Omental fat pad (tissue), 3 donors: ENCODE measurements at regions not wholly inside any gene's neighbourhood (a gene's known extent, or its start where the extent isn't known, plus 50 kb on each side); places are given as distances from the start of the nearest gene placed in this dataset.

Source experiments
- ATAC-seq: fragments of 150-250 bp; one replicate; pipeline ENCODE4 v1.9.1; 2016; ENCODE audit warnings: mild to moderate bottlenecking, moderate library complexity; ENCODE audit not compliant: low FRiP score
- DNase-seq: peaks from one replicate; pipeline ENCODE4 v3.0.0-alpha.2; 2019; ENCODE audit warnings: low spot score
- TF ChIP-seq, protein P1 (sequence below), 3 donors: fragments of 450-650 bp; IDR thresholded peaks; one replicate each; pipeline ENCODE4 v1.5.1; 2016 to 2017; ENCODE audit warnings: antibody characterized with exemption in 3 of 3, mild to moderate bottlenecking in 3 of 3, moderate library complexity in 2 of 3

DNA sequence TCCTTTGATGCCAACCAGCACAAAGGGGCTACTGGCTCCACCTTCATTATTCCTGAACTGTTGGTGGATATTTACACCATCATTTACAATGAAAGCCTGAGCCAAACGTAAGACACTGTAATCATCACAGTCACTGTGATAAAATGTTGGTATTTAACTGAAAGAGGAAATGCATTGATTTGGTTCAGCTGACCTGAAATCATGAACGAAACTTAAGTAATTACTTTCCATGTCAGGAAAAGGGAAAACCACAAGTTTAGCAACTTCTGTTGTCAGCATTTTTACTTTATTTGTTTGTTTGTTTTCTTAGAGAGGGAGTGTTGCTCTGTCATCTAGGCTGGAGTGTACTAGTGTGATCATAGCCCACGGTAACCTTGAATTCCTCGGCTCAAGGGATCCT lies 247.8 kb upstream of the FAM47A start:
- DNase-seq = no peak
- ATAC-seq = no peak
- TF ChIP-seq, protein P1, sequence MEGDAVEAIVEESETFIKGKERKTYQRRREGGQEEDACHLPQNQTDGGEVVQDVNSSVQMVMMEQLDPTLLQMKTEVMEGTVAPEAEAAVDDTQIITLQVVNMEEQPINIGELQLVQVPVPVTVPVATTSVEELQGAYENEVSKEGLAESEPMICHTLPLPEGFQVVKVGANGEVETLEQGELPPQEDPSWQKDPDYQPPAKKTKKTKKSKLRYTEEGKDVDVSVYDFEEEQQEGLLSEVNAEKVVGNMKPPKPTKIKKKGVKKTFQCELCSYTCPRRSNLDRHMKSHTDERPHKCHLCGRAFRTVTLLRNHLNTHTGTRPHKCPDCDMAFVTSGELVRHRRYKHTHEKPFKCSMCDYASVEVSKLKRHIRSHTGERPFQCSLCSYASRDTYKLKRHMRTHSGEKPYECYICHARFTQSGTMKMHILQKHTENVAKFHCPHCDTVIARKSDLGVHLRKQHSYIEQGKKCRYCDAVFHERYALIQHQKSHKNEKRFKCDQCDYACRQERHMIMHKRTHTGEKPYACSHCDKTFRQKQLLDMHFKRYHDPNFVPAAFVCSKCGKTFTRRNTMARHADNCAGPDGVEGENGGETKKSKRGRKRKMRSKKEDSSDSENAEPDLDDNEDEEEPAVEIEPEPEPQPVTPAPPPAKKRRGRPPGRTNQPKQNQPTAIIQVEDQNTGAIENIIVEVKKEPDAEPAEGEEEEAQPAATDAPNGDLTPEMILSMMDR (IDR thresholded peaks at IDR 0.05) = no peak

DNA sequence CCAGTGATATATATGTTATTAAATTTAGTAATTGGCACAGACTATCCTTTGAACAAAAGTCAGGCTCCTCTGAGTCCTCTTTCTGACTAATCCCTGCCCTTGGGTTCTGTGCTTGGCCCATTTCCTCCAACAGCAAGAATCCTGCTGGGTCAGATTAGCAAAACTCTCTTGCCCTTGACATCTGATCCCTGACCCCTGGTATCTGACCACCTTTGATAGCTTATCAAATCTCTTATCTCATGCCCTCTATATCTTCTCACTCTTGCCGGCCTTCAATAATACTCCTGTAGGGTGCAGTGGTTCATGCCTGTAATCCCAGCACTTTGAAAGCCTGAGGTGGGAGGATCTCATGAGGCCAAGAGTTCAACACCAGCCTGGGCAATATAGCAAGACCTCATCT lies 245.5 kb upstream of the FAM47A start:
- ATAC-seq (no peak), DNase-seq (no peak)
- TF ChIP-seq, protein P1 (IDR thresholded peaks at IDR 0.05) = no peak

DNA sequence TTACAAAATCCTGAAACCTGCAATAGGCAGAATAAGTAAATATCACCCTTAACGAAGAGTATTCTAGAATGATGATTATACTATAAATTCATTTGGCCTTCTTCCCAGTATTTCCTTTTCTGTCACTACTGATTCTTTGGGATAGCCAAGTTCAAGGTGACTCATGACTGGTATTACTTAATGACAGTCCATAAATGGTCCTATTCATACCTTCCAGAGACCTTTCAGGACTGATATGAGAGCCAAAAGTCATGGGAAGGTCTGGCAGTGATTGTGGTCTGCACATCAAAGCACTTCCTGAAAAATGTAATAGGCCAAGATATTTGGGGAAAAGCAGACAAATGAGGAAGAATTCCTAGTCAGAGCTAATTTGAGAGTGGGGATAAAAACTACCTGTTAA lies 239.6 kb upstream of the FAM47A start:
- ATAC-seq (no peak), DNase-seq (no peak)
- TF ChIP-seq, protein P1 (IDR thresholded peaks at IDR 0.05) = no peak

DNA sequence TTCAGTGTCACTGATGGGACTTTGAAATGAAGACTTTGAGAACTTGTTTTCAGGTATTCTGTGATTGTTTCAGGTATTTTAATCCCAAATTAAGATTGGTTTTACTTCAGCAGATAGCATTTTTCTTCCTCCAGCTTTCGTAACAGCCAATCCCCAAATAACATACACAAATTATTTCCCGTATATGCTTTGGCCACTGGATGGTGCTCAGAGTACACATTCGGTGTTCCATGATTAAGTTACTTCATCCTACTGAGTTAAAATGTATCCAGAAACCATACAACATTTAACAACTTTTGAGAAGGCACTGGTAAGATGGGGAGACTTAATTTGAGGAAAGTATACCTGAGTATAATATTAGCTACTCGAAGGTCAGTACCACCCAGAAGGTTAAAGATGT lies 233.4 kb upstream of the FAM47A start:
- TF ChIP-seq, protein P1 (IDR thresholded peaks at IDR 0.05) = no peak
- DNase-seq (no peak), ATAC-seq (no peak)

DNA sequence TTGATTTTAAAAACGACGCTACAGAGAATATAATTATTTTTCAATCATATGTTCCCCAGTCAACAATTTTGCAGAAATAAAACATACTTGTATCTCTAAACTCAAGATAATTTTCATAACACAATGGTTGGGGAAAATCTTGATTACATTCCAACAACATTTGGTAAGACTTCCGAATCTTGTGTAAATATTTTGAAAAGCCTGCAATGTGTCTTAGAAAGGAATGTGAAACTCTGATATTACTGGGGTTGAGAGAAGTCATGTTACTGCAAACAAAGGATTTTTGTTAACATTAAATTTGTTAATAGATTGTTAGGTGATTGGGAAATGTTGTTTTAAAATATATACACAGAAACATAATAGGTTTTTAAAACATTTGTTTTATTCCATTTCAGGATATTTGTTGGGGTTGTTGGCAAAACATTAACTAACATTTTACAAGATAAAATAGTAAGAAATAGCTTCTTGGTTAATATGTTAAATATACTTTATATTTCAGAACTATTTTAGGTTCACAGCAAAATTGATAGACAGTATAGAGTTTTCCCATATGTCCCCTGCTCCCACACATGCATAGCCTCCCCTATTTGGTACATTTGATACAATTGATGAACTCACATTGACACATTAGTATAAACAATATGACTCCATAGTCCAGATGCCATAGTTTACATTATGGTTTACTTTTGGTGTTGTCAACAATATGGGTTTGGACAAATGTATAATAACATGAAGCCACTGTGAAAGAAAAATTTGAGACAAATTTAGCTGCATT lies 218.6 kb upstream of the FAM47A start:
- ATAC-seq (no peak), DNase-seq (no peak)
- TF ChIP-seq, protein P1 (IDR thresholded peaks at IDR 0.05) = no peak

DNA sequence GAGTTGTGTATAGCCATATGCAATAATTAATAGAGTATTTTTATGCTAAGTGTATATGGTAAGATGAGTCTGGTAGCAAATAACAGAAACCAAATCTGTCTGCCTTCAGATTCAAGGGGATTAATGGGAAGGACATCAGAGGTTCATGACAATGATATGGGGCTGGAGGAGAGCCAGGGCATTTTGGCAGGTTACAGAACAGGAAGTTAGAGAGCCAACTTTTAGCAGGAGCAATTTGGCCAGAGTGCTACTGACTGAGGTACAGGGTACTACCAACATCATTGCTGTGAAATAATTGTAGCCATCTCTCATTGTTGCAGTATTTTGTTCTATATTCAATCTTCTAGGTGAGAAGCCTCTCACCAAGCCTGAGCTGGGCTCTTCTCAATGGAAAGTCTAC lies 210.9 kb upstream of the FAM47A start:
- DNase-seq = no peak
- TF ChIP-seq, protein P1 (IDR thresholded peaks at IDR 0.05) = no peak
- no peak for ATAC-seq

DNA sequence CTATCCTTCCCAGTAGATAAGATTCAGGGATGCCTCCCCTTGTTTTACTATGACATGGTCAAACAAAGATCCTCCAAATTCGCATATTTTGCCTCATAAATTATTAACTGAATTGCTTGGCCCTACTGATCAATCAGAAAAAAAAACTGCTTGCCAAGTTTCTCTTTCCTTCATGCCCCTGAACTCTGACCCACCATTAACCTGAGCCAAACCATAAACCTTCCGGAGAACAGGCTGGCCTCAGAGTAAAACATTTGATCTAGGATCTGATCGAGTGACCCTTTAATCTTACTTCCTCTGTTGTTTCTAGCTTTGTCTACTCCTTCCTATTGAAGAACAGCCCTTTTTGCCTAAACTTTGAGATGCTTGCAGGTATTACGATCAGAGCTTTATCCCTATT lies 209.7 kb upstream of the FAM47A start:
- TF ChIP-seq, protein P1 (IDR thresholded peaks at IDR 0.05) = no peak
- ATAC-seq (no peak), DNase-seq (no peak)
